NCI-H146 treated with DMSO at 0.1 percent for 48 hours (cell line): ENCODE measurements at regions not wholly inside any gene's neighbourhood (a gene's known extent, or its start where the extent isn't known, plus 50 kb on each side); places are given as distances from the start of the nearest gene placed in this dataset.
A peak's percentile ranks its signal among the peaks of the same experiment; 100 is the strongest.

Source experiments
- DNase-seq: peaks from one replicate; lab custom pipeline; 2025; ENCODE audit not compliant: unreplicated experiment; lab: John Stamatoyannopoulos, UW

GRCh38 chr11:70696564-70696963, 298.2 kb downstream of the CTTN start:
- no peak for DNase-seq

GRCh38 chr11:70697701-70698100, 299.4 kb downstream of the CTTN start:
- no peak for DNase-seq

GRCh38 chr11:70698871-70699270, 300.5 kb downstream of the CTTN start:
- DNase-seq, result no peak

- no peak for DNase-seq
These were observed 301.2 kb downstream of the CTTN start for GRCh38 chr11:70699294-70700221.

GRCh38 chr11:70700453-70700852, 302.1 kb downstream of the CTTN start:
- DNase-seq, result no peak

- DNase-seq, result no peak
These were observed 302.5 kb downstream of the CTTN start for GRCh38 chr11:70700871-70701270.

GRCh38 chr11:70702040-70702648, 303.8 kb downstream of the CTTN start:
- DNase-seq, result no peak

- DNase-seq, result peak; percentile 93
These were observed 305.1 kb downstream of the CTTN start for GRCh38 chr11:70703141-70704064.

GRCh38 chr11:70705097-70705496, 306.8 kb downstream of the CTTN start:
- DNase-seq, result no peak

- no peak for DNase-seq
These were observed 307.6 kb downstream of the CTTN start for GRCh38 chr11:70705930-70706329.

- DNase-seq, result no peak
These were observed 309.5 kb downstream of the CTTN start for GRCh38 chr11:70707821-70708220.

GRCh38 chr11:70709596-70709995, 311.3 kb downstream of the CTTN start:
- no peak for DNase-seq

GRCh38 chr11:70710192-70710591, 311.9 kb downstream of the CTTN start:
- no peak for DNase-seq

GRCh38 chr11:70710601-70711000, 312.3 kb downstream of the CTTN start:
- no peak for DNase-seq

GRCh38 chr11:70711095-70711910, 313.0 kb downstream of the CTTN start:
- no peak for DNase-seq

- DNase-seq, result no peak
These were observed 313.5 kb downstream of the CTTN start for GRCh38 chr11:70711911-70712185.

GRCh38 chr11:70712471-70712870, 314.1 kb downstream of the CTTN start:
- no peak for DNase-seq

GRCh38 chr11:70713086-70713835, 314.9 kb downstream of the CTTN start:
- no peak for DNase-seq

GRCh38 chr11:70713988-70714665, 315.8 kb downstream of the CTTN start:
- no peak for DNase-seq
